Fibroblast of the aortic adventitia (primary cell): ENCODE measurements at regions not wholly inside any gene's neighbourhood (a gene's known extent, or its start where the extent isn't known, plus 50 kb on each side); places are given as distances from the start of the nearest gene placed in this dataset.
A peak's percentile ranks its signal among the peaks of the same experiment; 100 is the strongest.

Experiments
- DNase-seq: peaks from one replicate; pipeline ENCODE4 v3.0.0-alpha.2; 2010; ENCODE audit warnings: low read depth
- H3K4me3 ChIP-seq: 2 replicates; pipeline ENCODE4 v1.5.1; 2011; ENCODE audit warnings: low read depth, mild to moderate bottlenecking, control low read depth, low read length, moderate library complexity
- TF ChIP-seq, protein P1 (sequence below): IDR thresholded peaks from 2 replicates; pipeline ENCODE4 v1.5.1; 2011; ENCODE audit warnings: mild to moderate bottlenecking, low read length, control low read depth, inconsistent platforms; ENCODE audit not compliant: insufficient read depth

DNA sequence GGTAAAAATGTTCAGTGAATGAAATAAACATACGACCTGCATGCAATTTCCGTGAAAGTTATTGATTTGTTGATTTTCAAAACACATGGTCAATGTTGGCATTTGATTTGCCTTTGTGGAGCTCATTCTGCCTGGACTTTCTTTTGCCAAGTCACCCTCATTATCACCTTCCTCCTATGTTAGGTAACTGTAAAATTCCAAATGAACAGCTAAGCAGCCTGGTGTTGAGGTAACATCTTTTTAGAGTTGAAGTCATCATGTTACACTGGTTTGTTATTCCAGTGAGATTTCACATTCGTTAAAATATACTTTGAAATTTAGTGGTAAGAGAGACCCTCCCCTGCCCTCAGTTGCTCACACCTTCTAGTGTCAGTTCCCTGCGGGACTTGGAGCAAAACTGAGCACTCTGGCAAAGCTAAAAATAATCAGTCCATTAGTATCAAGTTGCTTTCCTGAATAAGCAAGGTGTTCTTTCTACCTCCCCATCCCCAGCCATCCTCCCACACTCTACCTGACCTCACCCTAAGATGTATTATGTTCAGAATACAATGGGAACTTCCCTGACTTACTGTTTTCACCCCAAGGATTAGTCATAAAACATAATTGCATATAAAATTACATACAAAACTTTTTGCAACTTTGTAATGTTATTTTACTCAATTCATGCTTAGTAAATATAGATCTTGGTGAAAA lies 283.3 kb upstream of the SEMA3A start:
- no peak for DNase-seq
- H3K4me3 ChIP-seq: no peak overlapping the region
- TF ChIP-seq, protein P1, sequence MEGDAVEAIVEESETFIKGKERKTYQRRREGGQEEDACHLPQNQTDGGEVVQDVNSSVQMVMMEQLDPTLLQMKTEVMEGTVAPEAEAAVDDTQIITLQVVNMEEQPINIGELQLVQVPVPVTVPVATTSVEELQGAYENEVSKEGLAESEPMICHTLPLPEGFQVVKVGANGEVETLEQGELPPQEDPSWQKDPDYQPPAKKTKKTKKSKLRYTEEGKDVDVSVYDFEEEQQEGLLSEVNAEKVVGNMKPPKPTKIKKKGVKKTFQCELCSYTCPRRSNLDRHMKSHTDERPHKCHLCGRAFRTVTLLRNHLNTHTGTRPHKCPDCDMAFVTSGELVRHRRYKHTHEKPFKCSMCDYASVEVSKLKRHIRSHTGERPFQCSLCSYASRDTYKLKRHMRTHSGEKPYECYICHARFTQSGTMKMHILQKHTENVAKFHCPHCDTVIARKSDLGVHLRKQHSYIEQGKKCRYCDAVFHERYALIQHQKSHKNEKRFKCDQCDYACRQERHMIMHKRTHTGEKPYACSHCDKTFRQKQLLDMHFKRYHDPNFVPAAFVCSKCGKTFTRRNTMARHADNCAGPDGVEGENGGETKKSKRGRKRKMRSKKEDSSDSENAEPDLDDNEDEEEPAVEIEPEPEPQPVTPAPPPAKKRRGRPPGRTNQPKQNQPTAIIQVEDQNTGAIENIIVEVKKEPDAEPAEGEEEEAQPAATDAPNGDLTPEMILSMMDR: no peak

DNA sequence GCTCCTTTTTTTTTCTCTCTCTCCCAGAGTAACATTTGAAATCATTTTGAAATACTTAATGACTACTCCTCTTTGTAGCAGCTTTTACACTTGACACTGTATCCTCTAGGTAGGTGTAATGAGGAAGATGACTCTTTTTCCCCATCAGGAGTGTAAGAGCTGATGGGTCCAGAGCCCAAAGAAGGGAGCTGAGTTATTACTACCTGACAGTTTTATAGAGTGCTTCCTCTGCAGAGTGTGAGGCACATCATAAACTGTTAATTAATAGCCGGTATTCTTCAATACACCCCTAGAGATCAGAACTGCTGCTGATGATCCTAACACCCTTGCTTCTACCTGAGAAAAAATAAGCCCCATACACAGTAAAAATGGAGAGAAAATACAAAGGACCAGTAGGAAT lies 279.8 kb upstream of the SEMA3A start:
- TF ChIP-seq, protein P1: no peak
- no peak overlapping the region for H3K4me3 ChIP-seq
- DNase-seq: no peak

DNA sequence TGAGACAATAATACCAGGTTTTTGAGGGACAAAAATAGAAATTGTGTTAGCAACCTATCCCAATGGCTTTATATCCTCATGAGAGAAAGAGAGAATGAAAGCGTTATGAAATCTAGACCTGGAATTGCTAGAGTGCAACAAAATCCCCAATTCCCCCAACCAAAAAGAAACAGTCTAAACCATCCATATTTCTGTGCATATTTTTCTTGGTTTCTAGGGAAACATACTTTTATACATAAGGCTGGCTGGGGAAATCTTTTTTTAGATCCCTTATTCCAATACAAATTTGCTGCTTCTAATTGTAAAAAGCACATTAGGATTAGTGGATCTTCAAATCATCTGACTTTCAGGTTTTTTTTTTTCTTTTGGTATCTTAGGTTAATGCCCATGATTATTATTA lies 277.0 kb upstream of the SEMA3A start:
- H3K4me3 ChIP-seq: no peak overlapping the region
- TF ChIP-seq, protein P1: no peak
- DNase-seq: no peak

DNA sequence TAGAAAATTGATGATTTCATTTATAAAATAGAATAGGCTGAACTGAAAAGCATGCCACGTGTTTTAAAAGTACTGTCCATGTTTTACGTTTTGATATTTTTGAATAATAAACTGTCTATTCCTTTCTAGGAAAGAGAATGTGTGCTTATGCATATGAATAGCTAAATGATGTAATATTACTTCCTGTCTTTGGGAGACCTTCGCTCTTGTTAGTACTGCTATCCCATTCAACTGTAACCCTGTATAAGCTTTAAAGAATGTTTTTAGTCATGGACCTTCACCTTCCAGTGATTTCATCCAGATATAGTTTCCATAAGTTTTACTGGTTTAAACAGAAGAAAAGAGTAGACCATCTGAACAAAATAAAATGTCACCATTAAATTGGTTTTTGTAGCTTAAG lies 274.4 kb upstream of the SEMA3A start:
- H3K4me3 ChIP-seq: no peak overlapping the region
- DNase-seq: no peak
- TF ChIP-seq, protein P1: no peak

DNA sequence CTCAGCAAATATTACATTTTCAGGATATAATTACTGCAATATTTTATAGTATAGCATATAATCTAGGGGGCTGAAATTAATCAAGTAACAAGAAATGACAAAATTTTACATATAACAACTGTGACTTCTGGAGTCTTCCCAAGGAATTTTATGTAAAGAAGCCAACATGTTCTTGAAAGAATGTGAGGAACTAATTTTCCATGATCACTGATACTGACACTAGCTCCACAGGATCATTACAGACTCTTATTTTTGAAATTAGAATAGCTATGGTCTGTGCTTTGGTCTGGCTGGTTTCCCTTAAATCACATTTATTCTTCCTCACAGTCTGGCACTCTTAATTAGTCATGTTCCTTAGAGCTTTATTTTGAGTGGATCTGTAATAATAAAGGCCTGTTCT lies 267.7 kb upstream of the SEMA3A start:
- TF ChIP-seq, protein P1: no peak
- H3K4me3 ChIP-seq: no peak overlapping the region
- peak; percentile 18 for DNase-seq

DNA sequence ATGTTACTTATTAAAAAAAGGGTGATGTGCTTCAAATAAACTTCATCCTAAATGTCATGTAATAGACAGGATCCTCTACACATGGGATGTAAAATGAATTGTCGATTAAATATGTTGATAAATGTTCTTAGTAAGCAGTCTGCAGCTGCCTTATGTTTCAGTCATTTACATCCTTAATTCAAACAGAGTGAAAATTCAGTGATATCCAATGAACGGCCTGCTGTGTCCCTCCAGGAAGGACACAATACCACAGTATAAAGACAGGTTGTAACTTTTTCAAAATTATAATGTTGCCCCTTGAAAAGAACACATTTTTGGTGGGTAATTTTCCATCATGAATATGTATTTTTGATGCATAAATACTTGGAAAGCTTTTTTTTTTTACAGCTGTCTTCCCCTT lies 266.5 kb upstream of the SEMA3A start:
- TF ChIP-seq, protein P1: no peak
- no peak overlapping the region for H3K4me3 ChIP-seq
- no peak for DNase-seq

DNA sequence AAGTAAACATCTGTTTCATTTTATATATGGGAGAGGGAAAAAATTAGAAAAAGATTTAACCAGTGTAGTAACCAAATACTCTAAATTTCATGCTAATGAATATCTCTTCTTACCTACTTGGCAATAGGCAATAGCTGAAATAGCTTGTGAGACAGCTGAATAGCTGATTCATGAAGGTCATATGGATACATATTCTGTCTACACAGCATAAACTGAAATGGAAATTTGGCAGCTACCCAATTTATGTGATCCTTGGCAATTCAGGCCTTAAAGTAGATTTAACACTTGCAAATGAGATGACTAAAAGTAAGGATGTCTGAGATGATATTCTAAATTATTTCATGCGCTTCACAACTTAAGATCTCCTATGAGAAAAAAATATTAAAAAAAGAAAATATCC lies 261.2 kb upstream of the SEMA3A start:
- DNase-seq: peak; percentile 37
- TF ChIP-seq, protein P1: no peak
- H3K4me3 ChIP-seq: no peak overlapping the region
